ENCODE measurements at regions not wholly inside any gene's neighbourhood (a gene's known extent, or its start where the extent isn't known, plus 50 kb on each side); places are given as distances from the start of the nearest gene placed in this dataset.

DNA sequence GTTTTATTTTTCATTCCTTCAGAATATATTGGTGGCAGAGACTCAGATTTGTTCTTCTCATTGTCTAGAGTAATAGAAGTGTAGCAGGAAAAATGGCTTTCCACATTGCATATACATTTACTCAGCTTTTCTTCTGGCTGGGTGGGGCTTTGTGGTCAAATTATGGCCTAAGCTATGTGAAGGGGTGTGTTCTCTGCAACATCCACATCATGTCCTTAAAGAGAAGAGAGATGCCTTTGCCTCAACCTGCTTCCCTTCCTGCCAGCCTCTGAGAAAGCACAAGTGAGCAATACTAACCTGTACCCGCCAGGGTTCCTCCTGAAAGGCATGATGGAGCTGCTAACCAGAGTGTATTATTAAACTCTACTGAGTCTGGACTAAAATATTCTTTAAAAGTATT lies 695.6 kb upstream of the FAM241A start:
- TF ChIP-seq, protein P1, sequence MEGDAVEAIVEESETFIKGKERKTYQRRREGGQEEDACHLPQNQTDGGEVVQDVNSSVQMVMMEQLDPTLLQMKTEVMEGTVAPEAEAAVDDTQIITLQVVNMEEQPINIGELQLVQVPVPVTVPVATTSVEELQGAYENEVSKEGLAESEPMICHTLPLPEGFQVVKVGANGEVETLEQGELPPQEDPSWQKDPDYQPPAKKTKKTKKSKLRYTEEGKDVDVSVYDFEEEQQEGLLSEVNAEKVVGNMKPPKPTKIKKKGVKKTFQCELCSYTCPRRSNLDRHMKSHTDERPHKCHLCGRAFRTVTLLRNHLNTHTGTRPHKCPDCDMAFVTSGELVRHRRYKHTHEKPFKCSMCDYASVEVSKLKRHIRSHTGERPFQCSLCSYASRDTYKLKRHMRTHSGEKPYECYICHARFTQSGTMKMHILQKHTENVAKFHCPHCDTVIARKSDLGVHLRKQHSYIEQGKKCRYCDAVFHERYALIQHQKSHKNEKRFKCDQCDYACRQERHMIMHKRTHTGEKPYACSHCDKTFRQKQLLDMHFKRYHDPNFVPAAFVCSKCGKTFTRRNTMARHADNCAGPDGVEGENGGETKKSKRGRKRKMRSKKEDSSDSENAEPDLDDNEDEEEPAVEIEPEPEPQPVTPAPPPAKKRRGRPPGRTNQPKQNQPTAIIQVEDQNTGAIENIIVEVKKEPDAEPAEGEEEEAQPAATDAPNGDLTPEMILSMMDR (IDR thresholded peaks at IDR 0.05): no peak
- TF ChIP-seq SIN3A (IDR thresholded peaks at IDR 0.05; ENCODE audit: borderline replicate concordance, insufficient read depth, low read depth, low read length) (no peak), POLR2AphosphoS5 (IDR thresholded peaks at IDR 0.05; ENCODE audit: low read depth, low read length) (no peak), TCF7L2 (IDR thresholded peaks at IDR 0.05; ENCODE audit: low read depth, low read length) (no peak)
- TF ChIP-seq, protein P2, sequence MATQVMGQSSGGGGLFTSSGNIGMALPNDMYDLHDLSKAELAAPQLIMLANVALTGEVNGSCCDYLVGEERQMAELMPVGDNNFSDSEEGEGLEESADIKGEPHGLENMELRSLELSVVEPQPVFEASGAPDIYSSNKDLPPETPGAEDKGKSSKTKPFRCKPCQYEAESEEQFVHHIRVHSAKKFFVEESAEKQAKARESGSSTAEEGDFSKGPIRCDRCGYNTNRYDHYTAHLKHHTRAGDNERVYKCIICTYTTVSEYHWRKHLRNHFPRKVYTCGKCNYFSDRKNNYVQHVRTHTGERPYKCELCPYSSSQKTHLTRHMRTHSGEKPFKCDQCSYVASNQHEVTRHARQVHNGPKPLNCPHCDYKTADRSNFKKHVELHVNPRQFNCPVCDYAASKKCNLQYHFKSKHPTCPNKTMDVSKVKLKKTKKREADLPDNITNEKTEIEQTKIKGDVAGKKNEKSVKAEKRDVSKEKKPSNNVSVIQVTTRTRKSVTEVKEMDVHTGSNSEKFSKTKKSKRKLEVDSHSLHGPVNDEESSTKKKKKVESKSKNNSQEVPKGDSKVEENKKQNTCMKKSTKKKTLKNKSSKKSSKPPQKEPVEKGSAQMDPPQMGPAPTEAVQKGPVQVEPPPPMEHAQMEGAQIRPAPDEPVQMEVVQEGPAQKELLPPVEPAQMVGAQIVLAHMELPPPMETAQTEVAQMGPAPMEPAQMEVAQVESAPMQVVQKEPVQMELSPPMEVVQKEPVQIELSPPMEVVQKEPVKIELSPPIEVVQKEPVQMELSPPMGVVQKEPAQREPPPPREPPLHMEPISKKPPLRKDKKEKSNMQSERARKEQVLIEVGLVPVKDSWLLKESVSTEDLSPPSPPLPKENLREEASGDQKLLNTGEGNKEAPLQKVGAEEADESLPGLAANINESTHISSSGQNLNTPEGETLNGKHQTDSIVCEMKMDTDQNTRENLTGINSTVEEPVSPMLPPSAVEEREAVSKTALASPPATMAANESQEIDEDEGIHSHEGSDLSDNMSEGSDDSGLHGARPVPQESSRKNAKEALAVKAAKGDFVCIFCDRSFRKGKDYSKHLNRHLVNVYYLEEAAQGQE (IDR thresholded peaks at IDR 0.05; ENCODE audit: insufficient read depth in 1 of 2, low read depth in 2 of 2, low read length in 1 of 2): no peak
- Histone ChIP-seq H3K4me3 (ENCODE audit: low read depth in 2 of 2, low read length in 2 of 2) (no peak overlapping the region), H3K27me3 (ENCODE audit: control insufficient read depth, insufficient read depth, low read length) (no peaks in the 10 kb centered on the region), H3K9me3 (ENCODE audit: control insufficient read depth, insufficient read depth, low read depth, low read length) (no peaks in the 10 kb centered on the region), H3K4me1 (ENCODE audit: control insufficient read depth, insufficient read depth, low read length) (no peaks in the 10 kb centered on the region), H3K36me3 (ENCODE audit: control insufficient read depth, insufficient read depth, low read length) (no peaks in the 10 kb centered on the region), H3K27ac (ENCODE audit: low read length) (no peak overlapping the region)
- ChIA-PET POLR2A (no interaction called here), CTCF (no interaction called here)
- intact Hi-C loops (cut with micrococcal nuclease; ENCODE audit: unreplicated experiment) (loop anchor here (5.0 kb wide), 1 partner anchor 817 kb away; no protein-coding TSS in a partner anchor), in situ Hi-C loops (cut with HindIII; ENCODE audit: low pct_unique_long_range_greater_than_20kb, low sequenced_read_pairs) (no loop called here)
- no TSS peak for BruUV-seq (replicated peaks)
- DNase-seq (ENCODE audit: low read depth, low spot score) (no peak), ATAC-seq (no peak)

DNA sequence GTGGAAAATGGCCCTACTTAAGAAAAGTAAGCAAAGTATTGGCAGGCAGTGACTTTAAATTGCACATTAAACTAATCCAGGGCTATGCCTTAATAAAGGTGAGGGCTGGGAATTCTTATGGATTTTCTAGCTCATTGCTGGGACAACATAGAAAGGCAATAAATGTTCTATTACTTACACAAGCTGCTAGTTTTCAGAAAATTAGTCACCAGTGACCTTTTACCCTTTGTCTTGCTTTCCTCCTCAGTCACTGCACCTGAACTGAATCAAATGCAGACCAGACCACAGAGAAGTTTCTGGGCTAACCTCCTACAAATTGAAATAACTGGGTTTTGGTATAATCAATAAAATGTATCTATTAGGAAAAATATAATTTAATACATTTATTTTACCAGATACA lies 694.4 kb upstream of the FAM241A start:
- no peak for DNase-seq (ENCODE audit: low read depth, low spot score)
- H3K4me3 ChIP-seq (ENCODE audit: low read depth in 2 of 2, low read length in 2 of 2): no peak overlapping the region
- ChIA-PET CTCF (no interaction called here), POLR2A (no interaction called here)
- in situ Hi-C loops (cut with HindIII; ENCODE audit: low pct_unique_long_range_greater_than_20kb, low sequenced_read_pairs) (no loop called here), intact Hi-C loops (cut with micrococcal nuclease; ENCODE audit: unreplicated experiment) (loop anchor here (5.0 kb wide), 1 partner anchor 819 kb away; no protein-coding TSS in a partner anchor)
- no peak for ATAC-seq
- no peak overlapping the region for H3K27ac ChIP-seq (ENCODE audit: low read length)
- BruUV-seq (replicated peaks): no TSS peak
- no peaks in the 10 kb centered on the region for H3K27me3 ChIP-seq (ENCODE audit: control insufficient read depth, insufficient read depth, low read length)
- H3K36me3 ChIP-seq (ENCODE audit: control insufficient read depth, insufficient read depth, low read length): no peaks in the 10 kb centered on the region
- no peaks in the 10 kb centered on the region for H3K4me1 ChIP-seq (ENCODE audit: control insufficient read depth, insufficient read depth, low read length)
- TF ChIP-seq, protein P1 (IDR thresholded peaks at IDR 0.05): no peak
- TF ChIP-seq SIN3A (IDR thresholded peaks at IDR 0.05; ENCODE audit: borderline replicate concordance, insufficient read depth, low read depth, low read length): no peak
- no peaks in the 10 kb centered on the region for H3K9me3 ChIP-seq (ENCODE audit: control insufficient read depth, insufficient read depth, low read depth, low read length)
